ENCODE measurements at regions not wholly inside any gene's neighbourhood (a gene's known extent, or its start where the extent isn't known, plus 50 kb on each side); places are given as distances from the start of the nearest gene placed in this dataset.
A peak's percentile ranks its signal among the peaks of the same experiment; 100 is the strongest.
"Not testable (repeated sequence)": the region's sequence is repeated elsewhere in the genome, so short reads cannot be mapped to it uniquely, and the experiment has no call there.

GRCh38 chrX:121655276-121655675 is 607.9 kb downstream of the GLUD2 start:
- Histone ChIP-seq H3K9me3 (ENCODE audit: low read depth, low read length) (no peaks in the 10 kb centered on the region), H3K4me1 (ENCODE audit: insufficient read depth, low read length) (no peaks in the 10 kb centered on the region), H4K20me1 (ENCODE audit: insufficient read depth, low read length) (no peaks in the 10 kb centered on the region), H3K36me3 (ENCODE audit: insufficient read depth, low read length) (no peaks in the 10 kb centered on the region), H2AFZ (ENCODE audit: low read length) (no peak overlapping the region), H3K4me2 (ENCODE audit: insufficient read depth, low read length) (no peak overlapping the region), H3K27me3 (ENCODE audit: insufficient read depth, low read length) (no peaks in the 10 kb centered on the region), H3K79me2 (ENCODE audit: insufficient read depth, low read length) (no peaks in the 10 kb centered on the region), H3K27ac (ENCODE audit: low read depth, low read length) (no peak overlapping the region), H3K4me3 (ENCODE audit: insufficient read depth, low read length) (no peak overlapping the region)
- TF ChIP-seq, protein P1, sequence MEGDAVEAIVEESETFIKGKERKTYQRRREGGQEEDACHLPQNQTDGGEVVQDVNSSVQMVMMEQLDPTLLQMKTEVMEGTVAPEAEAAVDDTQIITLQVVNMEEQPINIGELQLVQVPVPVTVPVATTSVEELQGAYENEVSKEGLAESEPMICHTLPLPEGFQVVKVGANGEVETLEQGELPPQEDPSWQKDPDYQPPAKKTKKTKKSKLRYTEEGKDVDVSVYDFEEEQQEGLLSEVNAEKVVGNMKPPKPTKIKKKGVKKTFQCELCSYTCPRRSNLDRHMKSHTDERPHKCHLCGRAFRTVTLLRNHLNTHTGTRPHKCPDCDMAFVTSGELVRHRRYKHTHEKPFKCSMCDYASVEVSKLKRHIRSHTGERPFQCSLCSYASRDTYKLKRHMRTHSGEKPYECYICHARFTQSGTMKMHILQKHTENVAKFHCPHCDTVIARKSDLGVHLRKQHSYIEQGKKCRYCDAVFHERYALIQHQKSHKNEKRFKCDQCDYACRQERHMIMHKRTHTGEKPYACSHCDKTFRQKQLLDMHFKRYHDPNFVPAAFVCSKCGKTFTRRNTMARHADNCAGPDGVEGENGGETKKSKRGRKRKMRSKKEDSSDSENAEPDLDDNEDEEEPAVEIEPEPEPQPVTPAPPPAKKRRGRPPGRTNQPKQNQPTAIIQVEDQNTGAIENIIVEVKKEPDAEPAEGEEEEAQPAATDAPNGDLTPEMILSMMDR (IDR thresholded peaks at IDR 0.05; ENCODE audit: extremely low read depth, low read depth, low read length), result no peak
- peak; percentile 37 for DNase-seq (ENCODE audit: insufficient read length, low spot score, missing footprints)

DNA sequence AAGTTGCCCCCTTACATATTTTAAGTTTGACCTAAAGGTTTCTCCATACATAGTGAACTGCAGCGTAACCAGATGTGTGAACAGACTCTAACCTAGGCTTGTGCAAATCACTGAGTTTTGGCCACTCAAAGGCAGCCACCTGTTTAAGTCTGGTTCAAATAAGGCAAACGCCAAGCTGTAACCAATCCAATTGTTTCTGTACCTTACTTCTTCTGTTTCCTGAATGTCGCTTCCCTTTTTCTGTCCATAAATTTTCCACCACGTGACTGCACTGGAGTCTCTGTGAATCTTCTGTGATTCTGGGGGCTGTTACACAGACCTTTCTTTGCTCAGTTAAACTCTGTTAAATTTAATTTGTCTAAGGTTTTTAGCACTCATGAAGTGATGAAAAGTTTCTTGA is 618.8 kb downstream of the GLUD2 start:
- no peak for DNase-seq (ENCODE audit: insufficient read length, low spot score, missing footprints)
- no peaks in the 10 kb centered on the region for H3K27me3 ChIP-seq (ENCODE audit: insufficient read depth, low read length)
- H3K79me2 ChIP-seq (ENCODE audit: insufficient read depth, low read length), result no peaks in the 10 kb centered on the region
- no peaks in the 10 kb centered on the region for H3K36me3 ChIP-seq (ENCODE audit: insufficient read depth, low read length)
- H3K4me1 ChIP-seq (ENCODE audit: insufficient read depth, low read length), result no peaks in the 10 kb centered on the region
- no peak overlapping the region for H3K27ac ChIP-seq (ENCODE audit: low read depth, low read length)
- no peak overlapping the region for H2AFZ ChIP-seq (ENCODE audit: low read length)
- no peak overlapping the region for H3K4me3 ChIP-seq (ENCODE audit: insufficient read depth, low read length)
- no peaks in the 10 kb centered on the region for H3K9me3 ChIP-seq (ENCODE audit: low read depth, low read length)
- H3K4me2 ChIP-seq (ENCODE audit: insufficient read depth, low read length), result no peak overlapping the region
- TF ChIP-seq, protein P1 (IDR thresholded peaks at IDR 0.05; ENCODE audit: extremely low read depth, low read depth, low read length), result no peak
- no peaks in the 10 kb centered on the region for H4K20me1 ChIP-seq (ENCODE audit: insufficient read depth, low read length)

DNA sequence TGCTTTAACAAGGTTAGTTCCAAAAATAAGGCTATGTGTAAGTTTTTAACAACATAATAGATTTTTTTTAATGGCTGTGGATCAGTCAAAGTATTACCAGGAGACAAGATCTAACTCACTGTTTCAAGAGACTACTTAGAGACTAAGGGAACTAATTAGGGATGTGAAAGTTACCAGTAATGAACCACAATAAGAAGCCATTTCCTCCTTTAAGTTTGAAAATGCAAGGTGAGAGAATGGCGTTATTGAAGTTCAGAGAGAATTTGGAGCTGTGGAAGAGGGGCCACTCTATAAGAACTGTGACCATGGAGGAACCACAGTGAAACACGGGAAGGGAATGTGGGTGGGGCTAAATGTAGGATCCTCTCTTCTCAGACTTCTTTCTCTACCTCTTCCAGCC is 624.2 kb downstream of the GLUD2 start:
- H3K79me2 ChIP-seq (ENCODE audit: insufficient read depth, low read length), result no peaks in the 10 kb centered on the region
- no peak for DNase-seq (ENCODE audit: insufficient read length, low spot score, missing footprints)
- no peak overlapping the region for H3K4me2 ChIP-seq (ENCODE audit: insufficient read depth, low read length)
- no peaks in the 10 kb centered on the region for H4K20me1 ChIP-seq (ENCODE audit: insufficient read depth, low read length)
- H3K4me3 ChIP-seq (ENCODE audit: insufficient read depth, low read length), result no peak overlapping the region
- no peaks in the 10 kb centered on the region for H3K4me1 ChIP-seq (ENCODE audit: insufficient read depth, low read length)
- H2AFZ ChIP-seq (ENCODE audit: low read length), result no peak overlapping the region
- no peaks in the 10 kb centered on the region for H3K9me3 ChIP-seq (ENCODE audit: low read depth, low read length)
- TF ChIP-seq, protein P1 (IDR thresholded peaks at IDR 0.05; ENCODE audit: extremely low read depth, low read depth, low read length), result no peak
- no peaks in the 10 kb centered on the region for H3K36me3 ChIP-seq (ENCODE audit: insufficient read depth, low read length)
- no peak overlapping the region for H3K27ac ChIP-seq (ENCODE audit: low read depth, low read length)
- no peaks in the 10 kb centered on the region for H3K27me3 ChIP-seq (ENCODE audit: insufficient read depth, low read length)

GRCh38 chrX:121709236-121709635 is 661.8 kb downstream of the GLUD2 start:
- DNase-seq (ENCODE audit: insufficient read length, low spot score, missing footprints); H3K4me1 ChIP-seq (ENCODE audit: insufficient read depth, low read length); H2AFZ ChIP-seq (ENCODE audit: low read length); H3K27me3 ChIP-seq (ENCODE audit: insufficient read depth, low read length); H3K27ac ChIP-seq (ENCODE audit: low read depth, low read length); H3K4me3 ChIP-seq (ENCODE audit: insufficient read depth, low read length); H3K4me2 ChIP-seq (ENCODE audit: insufficient read depth, low read length); H4K20me1 ChIP-seq (ENCODE audit: insufficient read depth, low read length); H3K79me2 ChIP-seq (ENCODE audit: insufficient read depth, low read length); H3K9me3 ChIP-seq (ENCODE audit: low read depth, low read length); H3K36me3 ChIP-seq (ENCODE audit: insufficient read depth, low read length): not testable (repeated sequence)

All from osteoblast (primary cell).